ENCODE measurements at regions not wholly inside any gene's neighbourhood (a gene's known extent, or its start where the extent isn't known, plus 50 kb on each side); places are given as distances from the start of the nearest gene placed in this dataset.

- TF ChIP-seq POLR2A (IDR thresholded peaks at IDR 0.05) (no peak), CTCF (IDR thresholded peaks at IDR 0.05) (no peak), EP300 (IDR thresholded peaks at IDR 0.05) (no peak)
- Histone ChIP-seq H3K4me3 (no peak overlapping the region), H3K27me3 (no peaks in the 10 kb centered on the region), H3K9me3 (no peaks in the 10 kb centered on the region), H3K4me1 (ENCODE audit: insufficient read depth) (no peaks in the 10 kb centered on the region), H3K27ac (no peak overlapping the region), H3K36me3 (no peaks in the 10 kb centered on the region)
- WGBS, 3 donors, result 74 to 77% (median 74%) methylated on average over 2 of the region's 2 CpGs
- intact Hi-C loops (cut with DNase I), result no loop called here
- no peak for DNase-seq
These were observed 140.3 kb upstream of the MCHR2 start for GRCh38 chr6:100134297-100134696.

DNA sequence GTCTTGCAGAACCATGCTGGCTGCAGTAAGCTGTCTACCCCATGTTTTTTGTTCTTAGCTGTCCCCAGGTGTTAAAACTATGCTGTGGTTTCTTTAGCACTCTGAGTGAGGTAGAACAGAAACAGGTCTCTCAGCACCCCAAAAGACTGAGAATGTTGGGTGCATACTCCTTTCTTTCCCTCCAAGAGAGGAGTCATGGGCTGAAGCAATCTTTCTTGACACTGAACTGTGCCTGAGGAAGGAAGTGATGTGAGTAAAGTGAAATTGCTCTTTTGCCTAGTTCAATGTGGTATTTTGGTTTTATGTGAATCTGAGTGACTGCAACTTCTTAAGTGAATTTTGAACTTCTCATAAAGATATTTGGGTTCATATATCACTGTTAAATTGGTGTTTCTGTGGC lies 138.0 kb upstream of the MCHR2 start:
- no peak for DNase-seq
- TF ChIP-seq POLR2A (IDR thresholded peaks at IDR 0.05) (no peak), CTCF (IDR thresholded peaks at IDR 0.05) (no peak)
- Histone ChIP-seq H3K27ac (no peak overlapping the region), H3K9me3 (no peaks in the 10 kb centered on the region), H3K36me3 (no peaks in the 10 kb centered on the region), H3K27me3 (no peaks in the 10 kb centered on the region), H3K4me3 (no peak overlapping the region), H3K4me1 (ENCODE audit: insufficient read depth) (no peaks in the 10 kb centered on the region)
- intact Hi-C loops (cut with DNase I), result no loop called here

- TF ChIP-seq POLR2A (IDR thresholded peaks at IDR 0.05) (no peak), EP300 (IDR thresholded peaks at IDR 0.05) (no peak), CTCF (IDR thresholded peaks at IDR 0.05) (no peak)
- Histone ChIP-seq H3K4me1 (ENCODE audit: insufficient read depth) (no peaks in the 10 kb centered on the region), H3K27me3 (no peaks in the 10 kb centered on the region), H3K27ac (no peak overlapping the region), H3K36me3 (no peaks in the 10 kb centered on the region), H3K9me3 (no peaks in the 10 kb centered on the region), H3K4me3 (no peak overlapping the region)
- intact Hi-C loops (cut with DNase I), result no loop called here
- WGBS, 3 donors, result 87 to 98% (median 88%) methylated on average over 1 of the region's 1 CpG
- DNase-seq, result no peak
These were observed 136.6 kb upstream of the MCHR2 start for GRCh38 chr6:100130630-100131029.

DNA sequence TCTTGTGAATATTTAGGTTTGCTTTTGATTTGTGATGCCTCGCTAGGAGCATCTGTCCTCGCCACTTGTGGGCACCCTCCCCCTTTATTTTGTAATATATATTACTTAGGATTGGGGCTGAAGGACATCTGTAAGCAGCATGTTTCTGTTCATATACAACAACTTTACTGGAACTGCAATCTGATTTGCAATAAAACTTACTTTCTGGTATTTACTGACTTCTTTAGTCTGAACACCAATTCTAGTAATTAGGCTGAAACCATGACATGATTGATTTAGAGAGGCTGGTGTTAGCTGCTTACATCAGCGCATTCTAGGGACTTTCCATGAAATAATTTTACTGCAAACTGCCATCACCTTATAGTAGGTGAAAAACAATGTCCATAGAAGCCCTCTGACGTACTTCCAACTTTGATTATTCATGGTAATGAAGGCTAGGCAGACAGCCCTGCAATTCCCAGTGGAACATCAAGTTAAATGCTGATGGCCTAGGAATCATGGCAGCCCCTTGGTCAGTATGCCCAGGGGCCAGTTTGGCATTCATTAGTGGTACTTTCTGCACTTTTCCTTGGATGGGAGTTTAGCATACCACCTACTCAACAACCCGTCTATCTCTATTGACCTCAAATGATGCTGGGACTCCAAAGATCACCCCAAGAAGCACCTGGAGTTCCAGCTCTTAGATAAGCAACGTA lies 132.9 kb upstream of the MCHR2 start:
- WGBS, 3 donors, result 52 to 56% (median 53%) methylated on average over 6 of the region's 6 CpGs
- intact Hi-C loops (cut with DNase I), result no loop called here

More for the DNA sequence above, 132.9 kb upstream of the MCHR2 start:
- Histone ChIP-seq H3K27me3 (no peaks in the 10 kb centered on the region), H3K4me3 (no peak overlapping the region), H3K9me3 (no peaks in the 10 kb centered on the region), H3K36me3 (no peaks in the 10 kb centered on the region), H3K4me1 (ENCODE audit: insufficient read depth) (no peaks in the 10 kb centered on the region), H3K27ac (no peak overlapping the region)
- DNase-seq, result no peak
- TF ChIP-seq CTCF (IDR thresholded peaks at IDR 0.05), result no peak
- no peak for TF ChIP-seq EP300 (IDR thresholded peaks at IDR 0.05)
- TF ChIP-seq POLR2A (IDR thresholded peaks at IDR 0.05), result no peak

All from ovary (tissue), 7 donors.